ENCODE measurements at regions not wholly inside any gene's neighbourhood (a gene's known extent, or its start where the extent isn't known, plus 50 kb on each side); places are given as distances from the start of the nearest gene placed in this dataset.

DNA sequence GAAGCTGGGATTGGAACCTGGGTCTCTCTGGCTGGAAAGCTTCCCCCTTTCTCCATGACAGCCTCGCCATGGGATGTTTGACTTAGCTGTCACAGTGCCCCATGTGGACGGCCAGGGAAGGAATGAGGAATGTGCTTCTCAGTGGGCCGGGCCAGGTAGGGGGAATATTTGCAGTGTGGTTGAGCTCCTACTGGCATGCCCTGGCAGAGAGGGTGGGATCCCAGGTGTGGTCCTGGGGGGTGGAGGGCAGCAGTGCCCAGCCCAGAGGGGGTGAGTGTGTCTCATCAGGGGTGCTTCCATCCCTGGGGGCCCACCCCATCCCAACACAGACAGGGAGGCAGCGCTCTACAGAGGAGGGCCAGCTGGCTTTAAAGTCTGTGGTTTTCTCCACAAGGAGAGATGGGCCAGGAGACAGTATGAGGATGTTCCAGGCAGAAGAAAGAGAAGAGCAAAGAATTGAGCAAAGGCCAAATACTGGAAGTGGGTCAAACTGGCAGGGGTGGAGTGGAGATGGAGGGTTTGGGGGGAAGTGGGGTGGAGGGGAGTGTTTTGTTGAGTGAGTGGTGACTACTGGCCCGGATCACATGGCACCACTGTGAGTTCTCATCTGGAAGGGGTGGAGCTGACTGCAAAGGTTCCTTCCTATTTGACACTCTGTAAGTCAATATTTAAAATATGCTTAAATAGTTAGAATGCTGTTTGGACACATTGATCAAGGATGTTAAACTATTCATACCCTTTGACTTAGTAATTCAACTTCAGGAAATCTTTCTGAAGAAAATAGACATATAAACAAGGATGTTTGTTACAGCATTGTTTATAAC is 94.0 kb downstream of the MYCN start:
- TF ChIP-seq, protein P1, sequence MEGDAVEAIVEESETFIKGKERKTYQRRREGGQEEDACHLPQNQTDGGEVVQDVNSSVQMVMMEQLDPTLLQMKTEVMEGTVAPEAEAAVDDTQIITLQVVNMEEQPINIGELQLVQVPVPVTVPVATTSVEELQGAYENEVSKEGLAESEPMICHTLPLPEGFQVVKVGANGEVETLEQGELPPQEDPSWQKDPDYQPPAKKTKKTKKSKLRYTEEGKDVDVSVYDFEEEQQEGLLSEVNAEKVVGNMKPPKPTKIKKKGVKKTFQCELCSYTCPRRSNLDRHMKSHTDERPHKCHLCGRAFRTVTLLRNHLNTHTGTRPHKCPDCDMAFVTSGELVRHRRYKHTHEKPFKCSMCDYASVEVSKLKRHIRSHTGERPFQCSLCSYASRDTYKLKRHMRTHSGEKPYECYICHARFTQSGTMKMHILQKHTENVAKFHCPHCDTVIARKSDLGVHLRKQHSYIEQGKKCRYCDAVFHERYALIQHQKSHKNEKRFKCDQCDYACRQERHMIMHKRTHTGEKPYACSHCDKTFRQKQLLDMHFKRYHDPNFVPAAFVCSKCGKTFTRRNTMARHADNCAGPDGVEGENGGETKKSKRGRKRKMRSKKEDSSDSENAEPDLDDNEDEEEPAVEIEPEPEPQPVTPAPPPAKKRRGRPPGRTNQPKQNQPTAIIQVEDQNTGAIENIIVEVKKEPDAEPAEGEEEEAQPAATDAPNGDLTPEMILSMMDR (IDR thresholded peaks at IDR 0.05; ENCODE audit: low read depth, low read length), result no peak
- no peak for DNase-seq (ENCODE audit: extremely low read depth, low read depth)

- TF ChIP-seq, protein P1 (IDR thresholded peaks at IDR 0.05; ENCODE audit: low read depth, low read length), result no peak
- no peak for DNase-seq (ENCODE audit: extremely low read depth, low read depth)
These were observed 92.6 kb downstream of the MYCN start for GRCh38 chr2:16033032-16033293.

DNA sequence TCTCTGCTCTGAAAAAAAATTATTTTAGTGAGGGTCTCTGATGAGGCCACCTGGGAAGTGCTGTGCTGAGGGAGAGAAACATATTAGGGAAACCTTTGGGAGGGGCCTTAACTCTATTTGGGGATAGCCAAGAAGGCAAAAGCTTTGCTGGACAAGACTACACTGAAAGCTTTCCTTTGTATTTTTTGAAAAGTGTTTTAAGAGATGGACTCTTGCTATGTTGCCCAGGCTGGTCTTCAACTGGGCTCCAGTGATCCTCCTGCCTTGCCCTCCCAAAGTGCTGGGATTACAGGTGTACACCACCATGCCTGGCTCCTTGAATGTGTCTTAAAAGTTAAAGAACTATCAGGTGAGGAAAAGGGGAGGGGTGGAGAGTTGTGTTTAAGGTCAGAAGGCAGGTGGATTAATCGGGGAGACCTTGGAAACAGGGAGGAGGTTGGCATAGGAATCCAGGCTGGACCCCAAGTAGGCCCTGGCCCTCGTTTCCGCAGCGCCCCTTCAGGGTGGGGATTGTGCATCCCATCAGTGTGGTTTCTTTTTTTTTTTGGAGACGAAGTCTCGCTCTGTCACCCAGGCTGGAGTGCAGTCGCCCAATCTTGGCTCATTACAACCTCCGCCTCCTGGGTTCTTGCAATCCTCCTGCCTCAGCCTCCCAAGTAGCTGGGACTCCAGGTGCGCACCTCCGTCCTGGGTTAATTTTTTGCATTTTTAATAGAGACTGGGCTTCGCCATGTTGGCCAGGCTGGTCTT is 92.1 kb downstream of the MYCN start:
- no peak for DNase-seq (ENCODE audit: extremely low read depth, low read depth)
- TF ChIP-seq, protein P1 (IDR thresholded peaks at IDR 0.05; ENCODE audit: low read depth, low read length), result no peak

DNA sequence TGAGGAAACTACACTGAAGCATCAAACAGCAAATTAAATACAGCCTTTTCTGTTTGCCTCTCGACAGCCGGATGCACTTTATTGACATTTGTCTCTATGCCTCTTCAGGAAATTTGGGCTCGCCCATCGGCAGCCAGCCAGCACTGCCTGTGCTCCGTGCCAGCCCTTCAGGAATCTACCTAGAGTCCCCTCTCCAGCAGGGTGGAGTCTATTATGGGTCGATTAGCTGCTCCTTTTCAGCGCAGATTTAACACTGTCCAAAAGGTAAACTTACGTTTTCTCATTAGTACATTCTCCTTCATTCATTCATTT is 91.5 kb downstream of the MYCN start:
- DNase-seq (ENCODE audit: extremely low read depth, low read depth), result no peak

GRCh38 chr2:16031058-16031847 is 90.9 kb downstream of the MYCN start:
- no peak for DNase-seq (ENCODE audit: extremely low read depth, low read depth)
- TF ChIP-seq, protein P1 (IDR thresholded peaks at IDR 0.05; ENCODE audit: low read depth, low read length), result no peak

More for the DNA sequence above, 91.5 kb downstream of the MYCN start:
- TF ChIP-seq, protein P1 (IDR thresholded peaks at IDR 0.05; ENCODE audit: low read depth, low read length), result no peak

DNA sequence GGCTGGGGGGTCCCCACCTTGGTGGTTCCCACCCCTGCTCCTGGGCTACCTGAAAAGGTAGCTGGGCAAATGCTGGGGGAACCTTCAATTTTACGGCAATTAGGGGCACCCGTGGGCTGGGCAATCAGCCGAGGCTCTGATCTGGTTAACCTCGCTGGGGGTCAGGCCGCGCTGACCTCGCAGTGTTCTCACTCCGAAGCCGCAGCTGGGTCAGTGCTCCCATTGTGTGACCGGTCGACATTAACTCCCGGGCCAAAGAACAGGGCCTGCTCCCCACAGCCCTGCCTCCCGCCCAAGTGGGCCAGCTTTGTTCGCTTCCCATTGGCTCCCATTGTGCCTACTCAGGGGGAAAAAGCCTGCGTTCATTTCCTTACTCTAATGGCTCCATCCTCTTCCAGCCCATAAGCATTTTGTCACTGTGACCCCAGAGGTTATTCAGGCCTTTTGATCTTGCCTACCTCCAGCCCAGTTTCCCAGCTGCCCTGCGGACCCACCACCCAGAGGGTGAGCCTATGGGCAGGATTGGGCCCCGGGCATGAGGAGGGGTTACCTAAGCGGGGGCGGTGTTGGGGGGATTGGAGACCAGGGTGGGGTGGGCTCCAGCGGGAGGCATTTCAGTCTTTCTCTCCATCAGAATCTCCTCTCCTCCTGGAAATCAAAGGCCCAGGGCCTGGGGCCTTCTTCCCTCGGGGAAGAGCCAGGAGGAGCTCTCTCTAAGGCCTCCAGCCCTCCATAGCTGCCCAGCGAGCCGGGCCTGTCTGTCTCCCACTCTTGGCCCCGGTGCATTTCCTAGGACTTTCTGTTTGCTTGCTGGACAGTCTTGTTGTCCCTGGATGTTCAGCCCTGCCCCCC is 90.1 kb downstream of the MYCN start:
- TF ChIP-seq, protein P1 (IDR thresholded peaks at IDR 0.05; ENCODE audit: low read depth, low read length), result no peak

More for the DNA sequence above, 90.1 kb downstream of the MYCN start:
- DNase-seq (ENCODE audit: extremely low read depth, low read depth), result no peak
